ENCODE measurements at regions not wholly inside any gene's neighbourhood (a gene's known extent, or its start where the extent isn't known, plus 50 kb on each side); places are given as distances from the start of the nearest gene placed in this dataset.

- TF ChIP-seq CTCF (IDR thresholded peaks at IDR 0.05) (no peak), EZH2 (IDR thresholded peaks at IDR 0.05) (no peak)
Observed at GRCh38 chr9:23319092-23319491, 506.9 kb downstream of the ELAVL2 start.

Data from neural progenitor cell (in vitro differentiated cells).